ENCODE measurements at regions not wholly inside any gene's neighbourhood (a gene's known extent, or its start where the extent isn't known, plus 50 kb on each side); places are given as distances from the start of the nearest gene placed in this dataset.

GRCh38 chr6:74287441-74287840, 591.4 kb downstream of the CD109 start:
- BruUV-seq (replicated peaks), result no TSS peak
- H3K9me3 ChIP-seq (ENCODE audit: low read length), result no peaks in the 10 kb centered on the region
- H3K36me3 ChIP-seq (ENCODE audit: insufficient read depth, low read length), result no peaks in the 10 kb centered on the region
- ChIA-PET POLR2A (no interaction called here), CTCF (ENCODE audit: unreplicated experiment) (no interaction called here)
- H3K4me1 ChIP-seq (ENCODE audit: insufficient read depth, low read length, poor library complexity, severe bottlenecking), result no peaks in the 10 kb centered on the region
- TF ChIP-seq EZH2phosphoT487 (IDR thresholded peaks at IDR 0.05; ENCODE audit: borderline replicate concordance, low read depth, low read length) (no peak), CTCF (conservative IDR thresholded peaks at IDR 0.05; ENCODE audit: low read length) (no peak)
- no peak for DNase-seq (ENCODE audit: low spot score)
- no peaks in the 10 kb centered on the region for H3K9me2 ChIP-seq (ENCODE audit: insufficient read depth, low read length)
- no peak overlapping the region for H3K4me2 ChIP-seq (ENCODE audit: low read length)
- no peak overlapping the region for H3K27ac ChIP-seq (ENCODE audit: low read depth, low read length, poor library complexity, severe bottlenecking)
- H3K4me3 ChIP-seq (ENCODE audit: low read depth, low read length, poor library complexity, severe bottlenecking), result no peak overlapping the region
- intact Hi-C loops (cut with micrococcal nuclease; ENCODE audit: unreplicated experiment), result no loop called here
- H4K20me1 ChIP-seq (ENCODE audit: insufficient read depth, low read length), result no peaks in the 10 kb centered on the region
- no peaks in the 10 kb centered on the region for H3K79me2 ChIP-seq (ENCODE audit: insufficient read depth, low read depth, low read length)
- no peak overlapping the region for H2AFZ ChIP-seq (ENCODE audit: low read length)

DNA sequence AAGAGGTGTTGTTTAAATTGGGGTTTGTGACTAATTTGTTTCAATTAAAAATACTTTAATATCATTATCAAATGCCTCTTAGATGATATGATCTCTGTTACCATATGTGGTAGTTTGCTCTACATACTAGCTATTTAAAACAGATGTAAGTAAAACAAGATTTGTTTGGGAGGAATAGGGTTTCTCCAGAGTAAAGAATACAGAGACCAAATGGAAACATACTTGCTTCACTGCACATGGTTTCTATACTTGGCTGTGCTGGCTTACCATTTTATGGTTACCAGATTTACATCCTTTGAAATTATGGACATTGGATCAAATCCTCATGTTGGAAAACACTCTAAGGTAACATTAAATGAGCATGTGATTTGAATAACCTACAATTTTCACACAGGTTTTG, 588.3 kb downstream of the CD109 start:
- Histone ChIP-seq H3K27ac (ENCODE audit: low read depth, low read length, poor library complexity, severe bottlenecking) (no peak overlapping the region), H3K4me3 (ENCODE audit: low read depth, low read length, poor library complexity, severe bottlenecking) (no peak overlapping the region), H3K4me2 (ENCODE audit: low read length) (no peak overlapping the region), H4K20me1 (ENCODE audit: insufficient read depth, low read length) (no peaks in the 10 kb centered on the region), H3K36me3 (ENCODE audit: insufficient read depth, low read length) (no peaks in the 10 kb centered on the region), H3K9me2 (ENCODE audit: insufficient read depth, low read length) (no peaks in the 10 kb centered on the region), H2AFZ (ENCODE audit: low read length) (no peak overlapping the region), H3K9me3 (ENCODE audit: low read length) (no peaks in the 10 kb centered on the region), H3K4me1 (ENCODE audit: insufficient read depth, low read length, poor library complexity, severe bottlenecking) (no peaks in the 10 kb centered on the region), H3K79me2 (ENCODE audit: insufficient read depth, low read depth, low read length) (no peaks in the 10 kb centered on the region)
- CTCF ChIA-PET (ENCODE audit: unreplicated experiment), result no interaction called here
- BruUV-seq (replicated peaks), result no TSS peak
- TF ChIP-seq EZH2phosphoT487 (IDR thresholded peaks at IDR 0.05; ENCODE audit: borderline replicate concordance, low read depth, low read length) (no peak), CTCF (conservative IDR thresholded peaks at IDR 0.05; ENCODE audit: low read length) (no peak)
- no peak for DNase-seq (ENCODE audit: low spot score)
- intact Hi-C loops (cut with micrococcal nuclease; ENCODE audit: unreplicated experiment), result no loop called here
- POLR2A ChIA-PET, result interaction anchor here (1.1 kb wide), 1 partner anchor 14 kb away, joined by 4 read pairs; no protein-coding TSS in a partner anchor

- Histone ChIP-seq H3K36me3 (ENCODE audit: insufficient read depth, low read length) (no peaks in the 10 kb centered on the region), H3K4me1 (ENCODE audit: insufficient read depth, low read length, poor library complexity, severe bottlenecking) (no peaks in the 10 kb centered on the region), H3K9me3 (ENCODE audit: low read length) (no peaks in the 10 kb centered on the region), H3K4me3 (ENCODE audit: low read depth, low read length, poor library complexity, severe bottlenecking) (no peak overlapping the region), H3K79me2 (ENCODE audit: insufficient read depth, low read depth, low read length) (no peaks in the 10 kb centered on the region), H4K20me1 (ENCODE audit: insufficient read depth, low read length) (no peaks in the 10 kb centered on the region), H3K4me2 (ENCODE audit: low read length) (no peak overlapping the region), H2AFZ (ENCODE audit: low read length) (no peak overlapping the region), H3K27ac (ENCODE audit: low read depth, low read length, poor library complexity, severe bottlenecking) (no peak overlapping the region), H3K9me2 (ENCODE audit: insufficient read depth, low read length) (no peaks in the 10 kb centered on the region)
- intact Hi-C loops (cut with micrococcal nuclease; ENCODE audit: unreplicated experiment), result no loop called here
- ChIA-PET CTCF (ENCODE audit: unreplicated experiment) (no interaction called here), POLR2A (interaction anchor here (0.6 to 0.7 kb wide), 2 partner anchors 8 to 87 kb away, joined by 3 to 5 read pairs; no protein-coding TSS in a partner anchor)
- DNase-seq (ENCODE audit: low spot score), result no peak
- BruUV-seq (replicated peaks), result no TSS peak
- TF ChIP-seq EZH2phosphoT487 (IDR thresholded peaks at IDR 0.05; ENCODE audit: borderline replicate concordance, low read depth, low read length) (no peak), CTCF (conservative IDR thresholded peaks at IDR 0.05; ENCODE audit: low read length) (no peak)
These were observed 587.5 kb downstream of the CD109 start for GRCh38 chr6:74283532-74283931.
